ENCODE measurements at regions not wholly inside any gene's neighbourhood (a gene's known extent, or its start where the extent isn't known, plus 50 kb on each side); places are given as distances from the start of the nearest gene placed in this dataset.
"Not testable (repeated sequence)": the region's sequence is repeated elsewhere in the genome, so short reads cannot be mapped to it uniquely, and the experiment has no call there.

DNA sequence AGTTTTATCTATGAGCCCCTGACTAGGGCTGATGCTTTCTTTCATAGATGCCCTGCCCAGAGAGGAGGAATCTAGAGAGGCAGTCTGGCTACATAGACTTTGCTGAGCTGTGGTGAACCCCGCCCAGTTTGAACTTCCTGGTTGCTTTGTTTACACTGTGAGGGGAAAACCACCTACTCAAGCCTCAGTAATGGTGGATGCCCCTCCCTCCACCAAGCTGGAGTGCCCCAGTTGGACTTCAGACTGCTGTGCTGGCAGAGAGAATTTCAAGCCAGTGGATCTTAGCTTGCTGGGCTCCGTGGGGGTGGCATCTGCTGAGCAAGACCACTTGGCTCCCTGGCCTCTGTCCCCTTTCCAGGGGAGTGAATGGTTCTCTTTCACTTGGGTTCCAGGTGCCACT is 792.3 kb upstream of the MANEA start:
- TF ChIP-seq YY1 (IDR thresholded peaks at IDR 0.05; ENCODE audit: insufficient read depth, insufficient read length); SUZ12 (IDR thresholded peaks at IDR 0.05; ENCODE audit: extremely low read depth, insufficient read depth, insufficient read length): not testable (repeated sequence)

Data from NT2/D1 (cell line).